Vagina (tissue), 2 donors: ENCODE measurements at regions not wholly inside any gene's neighbourhood (a gene's known extent, or its start where the extent isn't known, plus 50 kb on each side); places are given as distances from the start of the nearest gene placed in this dataset.

Source experiments
- DNase-seq, 2 donors: peaks; one replicate each; pipeline ENCODE4 v3.0.0-alpha.2; 2017; ENCODE audit errors: extremely low spot score in 2 of 2
- H3K27ac ChIP-seq: fragments of 200-600 bp; sonication (generic); one replicate; pipeline ENCODE4 v1.5.1; 2019
- H3K27me3 ChIP-seq: fragments of 200-600 bp; sonication (generic); one replicate; pipeline ENCODE4 v1.5.1; 2019
- H3K36me3 ChIP-seq, 2 donors: fragments of 200-600 bp; sonication (generic); one replicate each; pipeline ENCODE4 v1.5.1; 2017 to 2019
- H3K4me1 ChIP-seq: fragments of 200-600 bp; sonication (generic); one replicate; pipeline ENCODE4 v1.5.1; 2019
- H3K4me3 ChIP-seq, 2 donors: fragments of 200-600 bp; sonication (generic); 1 replicate in 1 of 2; 2 replicates in 1 of 2; pipeline ENCODE4 v1.5.1; 2016 to 2019
- H3K9me3 ChIP-seq: fragments of 200-600 bp; sonication (generic); one replicate; pipeline ENCODE4 v1.5.1; 2019
- CTCF ChIP-seq, 3 experiments: fragments of 450-650 bp in 2 of 3; fragments of 200-600 bp in 1 of 3; sonication (generic) in 1 of 3; IDR thresholded peaks; one replicate each; pipeline ENCODE4 v1.5.1; 2017 to 2019; ENCODE audit warnings: antibody characterized with exemption in 3 of 3, mild to moderate bottlenecking in 2 of 3, moderate library complexity in 2 of 3
- POLR2A ChIP-seq, 2 donors: fragments of 450-650 bp; IDR thresholded peaks; one replicate each; pipeline ENCODE4 v1.6.1; 2017; ENCODE audit warnings: antibody characterized with exemption in 2 of 2, mild to moderate bottlenecking in 2 of 2, moderate library complexity in 2 of 2
- POLR2AphosphoS5 ChIP-seq, 2 donors: sonication (generic); formaldehyde crosslinking; IDR thresholded peaks; one replicate each; pipeline ENCODE4 v1.9.0; 2017; ENCODE audit warnings: antibody characterized with exemption in 2 of 2, mild to moderate bottlenecking in 2 of 2, low read depth in 1 of 2; ENCODE audit not compliant: insufficient read depth in 1 of 2
- intact Hi-C: fragments of 100-400 bp; cut with DNase I; formaldehyde crosslinking; loops from one replicate; pipeline ENCODE4 v1.15.1; 2023

DNA sequence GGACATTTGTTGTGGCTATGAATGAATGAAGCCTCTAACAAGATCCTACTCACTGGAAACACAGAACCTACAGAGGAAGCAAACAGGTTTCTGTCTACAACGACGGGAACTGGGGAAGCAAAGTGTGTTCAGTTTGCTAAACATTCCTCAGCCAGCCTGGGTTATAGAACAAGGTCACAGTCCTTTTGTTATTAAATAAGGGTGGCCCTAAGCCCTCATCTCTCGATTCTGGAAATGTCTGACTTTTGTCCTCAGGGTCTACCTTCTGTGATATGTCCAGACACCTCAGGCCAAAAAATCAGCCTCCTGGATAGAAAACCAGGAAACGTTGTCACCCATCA, 64.6 kb upstream of the ARHGEF7 start:
- Histone ChIP-seq H3K4me1 (peaks cover 11% of the 10 kb centered on the region), H3K27ac (no peak overlapping the region), H3K36me3 (no peaks in the 10 kb centered on the region), H3K27me3 (no peaks in the 10 kb centered on the region), H3K9me3 (no peaks in the 10 kb centered on the region), H3K4me3 (no peak overlapping the region)
- intact Hi-C loops, result no loop called here
- no peak for TF ChIP-seq CTCF (IDR thresholded peaks at IDR 0.05)
- TF ChIP-seq POLR2A (IDR thresholded peaks at IDR 0.05), result no peak
- TF ChIP-seq POLR2AphosphoS5 (IDR thresholded peaks at IDR 0.05; ENCODE audit: insufficient read depth in 1 of 2, low read depth in 1 of 2), result no peak
- no peak for DNase-seq

DNA sequence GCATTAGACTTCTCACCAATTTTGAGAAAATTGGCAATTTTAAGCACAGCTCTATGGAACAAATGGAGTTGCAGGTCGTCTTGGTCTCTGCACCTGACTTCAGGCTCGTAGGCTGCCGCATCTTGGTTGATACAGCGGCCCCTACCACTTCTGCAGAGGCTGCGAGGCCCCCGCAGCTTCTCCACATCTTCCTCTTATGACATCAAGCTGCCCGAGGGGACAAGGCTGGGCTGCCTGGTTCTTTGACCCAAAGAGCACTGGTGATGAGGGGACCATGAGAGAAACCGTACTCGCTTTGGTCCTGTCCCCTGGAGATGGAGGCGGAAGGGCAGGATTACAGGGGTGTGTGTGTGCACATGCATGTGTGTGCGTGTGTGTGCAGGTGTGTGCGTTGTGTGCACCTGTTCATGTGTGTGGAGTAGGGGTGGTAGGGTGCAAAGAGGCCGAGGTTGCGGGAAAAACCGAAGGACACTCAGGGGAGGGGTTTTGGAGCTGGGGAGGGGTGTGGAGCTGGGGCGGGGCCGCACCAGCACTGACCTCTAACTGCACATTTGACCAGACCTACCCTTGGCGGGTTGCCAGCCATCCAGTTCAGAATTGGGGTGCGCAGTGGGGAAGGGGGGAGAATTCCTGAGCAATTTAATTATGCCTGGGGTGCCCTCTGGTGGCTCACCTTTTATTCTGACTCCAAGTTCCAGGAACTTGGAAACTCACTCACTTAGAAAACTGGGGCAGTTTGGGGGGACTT, 65.1 kb upstream of the ARHGEF7 start:
- Histone ChIP-seq H3K4me1 (peaks cover 11% of the 10 kb centered on the region), H3K9me3 (no peaks in the 10 kb centered on the region), H3K27me3 (no peaks in the 10 kb centered on the region), H3K36me3 (no peaks in the 10 kb centered on the region), H3K4me3 (no peak overlapping the region), H3K27ac (no peak overlapping the region)
- TF ChIP-seq POLR2A (IDR thresholded peaks at IDR 0.05) (no peak), POLR2AphosphoS5 (IDR thresholded peaks at IDR 0.05; ENCODE audit: insufficient read depth in 1 of 2, low read depth in 1 of 2) (no peak), CTCF (IDR thresholded peaks at IDR 0.05) (peak in 2 of 3 experiments; percentile 38 to 40)
- intact Hi-C loops, result loop anchor here (10.0 kb wide), 1 partner anchor 135 kb away; the partner anchor contains the start of gene ANKRD10
- DNase-seq, result peak in 1 of 2 donors; percentile 76

DNA sequence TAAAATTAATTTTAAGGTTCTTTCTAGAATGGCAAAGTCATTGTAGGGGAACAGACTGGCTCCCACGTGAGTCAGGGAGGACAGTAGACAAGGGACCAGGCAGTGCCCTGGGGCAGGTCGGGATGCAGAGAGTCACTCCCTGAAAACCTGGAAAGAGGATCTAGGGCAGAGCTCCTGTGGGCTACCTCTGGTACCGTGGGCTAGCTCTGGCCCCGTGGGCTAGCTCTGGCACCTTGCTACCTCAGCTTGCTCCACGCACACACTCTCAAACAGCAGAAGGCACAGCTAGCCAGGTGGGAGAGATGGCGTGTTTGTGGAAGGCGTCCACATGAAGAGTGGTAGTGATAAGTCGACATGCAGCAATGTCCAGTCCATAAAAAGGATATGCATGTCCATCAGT, 66.7 kb upstream of the ARHGEF7 start:
- Histone ChIP-seq H3K27me3 (no peaks in the 10 kb centered on the region), H3K4me3 (no peak overlapping the region), H3K27ac (no peak overlapping the region), H3K9me3 (no peaks in the 10 kb centered on the region), H3K36me3 (no peaks in the 10 kb centered on the region), H3K4me1 (peaks cover 11% of the 10 kb centered on the region)
- intact Hi-C loops, result loop anchor here (10.0 kb wide), 1 partner anchor 134 kb away; the partner anchor contains the start of gene ANKRD10
- no peak for TF ChIP-seq CTCF (IDR thresholded peaks at IDR 0.05)
- TF ChIP-seq POLR2AphosphoS5 (IDR thresholded peaks at IDR 0.05; ENCODE audit: insufficient read depth in 1 of 2, low read depth in 1 of 2), result no peak
- TF ChIP-seq POLR2A (IDR thresholded peaks at IDR 0.05), result no peak
- peak in 1 of 2 donors; percentile 20 for DNase-seq

DNA sequence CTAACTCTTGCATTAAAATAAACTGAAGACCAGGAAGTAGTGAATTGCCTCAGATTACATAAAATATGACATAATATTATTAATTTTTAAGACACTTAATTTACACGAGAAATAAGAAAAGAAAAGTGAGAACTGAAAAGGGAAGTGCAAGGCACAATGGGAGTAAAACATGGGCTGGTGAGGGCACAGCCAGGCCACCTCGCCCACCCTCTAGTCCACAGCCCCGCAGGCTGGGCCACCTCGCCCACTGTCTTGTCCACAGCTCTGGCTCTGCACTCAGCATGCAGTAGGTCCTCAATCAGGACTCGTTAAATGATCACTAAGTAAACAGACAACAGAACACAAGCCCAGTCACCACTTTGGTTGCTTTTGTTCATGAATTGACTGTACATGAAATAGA, 67.8 kb upstream of the ARHGEF7 start:
- intact Hi-C loops, result loop anchor here (10.0 kb wide), 1 partner anchor 133 kb away; the partner anchor contains the start of gene ANKRD10
- TF ChIP-seq CTCF (IDR thresholded peaks at IDR 0.05), result no peak
- no peak for TF ChIP-seq POLR2AphosphoS5 (IDR thresholded peaks at IDR 0.05; ENCODE audit: insufficient read depth in 1 of 2, low read depth in 1 of 2)
- TF ChIP-seq POLR2A (IDR thresholded peaks at IDR 0.05), result no peak
- H3K27me3 ChIP-seq, result no peaks in the 10 kb centered on the region
- no peak for DNase-seq
- H3K27ac ChIP-seq, result peak overlapping the region; percentile 64
- H3K9me3 ChIP-seq, result no peaks in the 10 kb centered on the region
- no peak overlapping the region for H3K4me3 ChIP-seq
- H3K4me1 ChIP-seq, result peaks cover 11% of the 10 kb centered on the region
- H3K36me3 ChIP-seq, result no peaks in the 10 kb centered on the region

GRCh38 chr13:111046590-111047141, 68.4 kb upstream of the ARHGEF7 start:
- H3K27me3 ChIP-seq, result no peaks in the 10 kb centered on the region
- no peaks in the 10 kb centered on the region for H3K9me3 ChIP-seq
- no peaks in the 10 kb centered on the region for H3K36me3 ChIP-seq
- no peak overlapping the region for H3K4me3 ChIP-seq
- peak in 1 of 2 donors; percentile 74 for DNase-seq
- peaks cover 11% of the 10 kb centered on the region for H3K4me1 ChIP-seq
- H3K27ac ChIP-seq, result peak overlapping the region; percentile 64
- no peak for TF ChIP-seq POLR2A (IDR thresholded peaks at IDR 0.05)
- peak in 1 of 3 experiments; percentile 12 for TF ChIP-seq CTCF (IDR thresholded peaks at IDR 0.05)
- TF ChIP-seq POLR2AphosphoS5 (IDR thresholded peaks at IDR 0.05; ENCODE audit: insufficient read depth in 1 of 2, low read depth in 1 of 2), result peak in 1 of 2 donors; percentile 32
- intact Hi-C loops, result loop anchor here (10.0 kb wide), 1 partner anchor 132 kb away; the partner anchor contains the start of gene ANKRD10
